ENCODE measurements at regions not wholly inside any gene's neighbourhood (a gene's known extent, or its start where the extent isn't known, plus 50 kb on each side); places are given as distances from the start of the nearest gene placed in this dataset.

- TF ChIP-seq CTCF (conservative IDR thresholded peaks at IDR 0.05; ENCODE audit: low read depth, low read length) (no peak), EZH2 (IDR thresholded peaks at IDR 0.05; ENCODE audit: low read length, unreplicated experiment) (no peak), EZH2phosphoT487 (IDR thresholded peaks at IDR 0.05; ENCODE audit: borderline replicate concordance, low read length) (no peak)
Observed at GRCh38 chr16:6482696-6483468, 849.8 kb upstream of the RBFOX1 start.
